Lung (tissue), 11 donors: ENCODE measurements at regions not wholly inside any gene's neighbourhood (a gene's known extent, or its start where the extent isn't known, plus 50 kb on each side); places are given as distances from the start of the nearest gene placed in this dataset.

Source experiments
- ATAC-seq: fragments of 200-7000 bp; cut with Tn5 transposase; one replicate; pipeline ENCODE4 v1.9.1; 2020; ENCODE audit warnings: moderate number of reproducible peaks; ENCODE audit not compliant: insufficient read depth, low FRiP score
- DNase-seq, 3 donors: peaks; one replicate each; pipeline ENCODE4 v3.0.0-alpha.2; 2013 to 2017
- H3K27ac ChIP-seq, 2 donors: one replicate each; pipeline ENCODE4 v1.5.1; 2013; ENCODE audit warnings: mild to moderate bottlenecking in 2 of 2, moderate library complexity in 2 of 2, control low read depth in 1 of 2, inconsistent platforms in 1 of 2, low read depth in 1 of 2, low read length in 1 of 2
- H3K27me3 ChIP-seq, 3 donors: one replicate each; pipeline ENCODE4 v1.5.1; 2013; ENCODE audit warnings: low read length in 2 of 3; ENCODE audit not compliant: control insufficient read depth in 3 of 3, insufficient read depth in 3 of 3
- H3K36me3 ChIP-seq, 4 donors: one replicate each; pipeline ENCODE4 v1.5.1; 2013; ENCODE audit warnings: low read length in 4 of 4, mild to moderate bottlenecking in 1 of 4, moderate library complexity in 1 of 4; ENCODE audit not compliant: control insufficient read depth in 4 of 4, insufficient read depth in 4 of 4
- H3K4me1 ChIP-seq, 5 donors: one replicate each; pipeline ENCODE4 v1.5.1; 2013; ENCODE audit warnings: low read length in 5 of 5, mild to moderate bottlenecking in 2 of 5, moderate library complexity in 1 of 5; ENCODE audit not compliant: control insufficient read depth in 5 of 5, insufficient read depth in 5 of 5
- H3K4me3 ChIP-seq: one replicate; pipeline ENCODE4 v1.5.1; 2013; ENCODE audit warnings: mild to moderate bottlenecking, control low read depth, moderate library complexity
- H3K9ac ChIP-seq, 2 donors: one replicate each; pipeline ENCODE4 v1.5.1; 2013; ENCODE audit warnings: low read length in 2 of 2, control low read depth in 1 of 2; ENCODE audit not compliant: insufficient read depth in 1 of 2
- H3K9me3 ChIP-seq, 4 donors: one replicate each; pipeline ENCODE4 v1.5.1; 2013; ENCODE audit warnings: low read length in 3 of 4, mild to moderate bottlenecking in 1 of 4, moderate library complexity in 1 of 4; ENCODE audit not compliant: control insufficient read depth in 4 of 4, insufficient read depth in 3 of 4
- CTCF ChIP-seq: IDR thresholded peaks from 2 replicates; pipeline ENCODE4 v1.5.1; 2012; ENCODE audit warnings: mild to moderate bottlenecking; ENCODE audit errors: control extremely low read depth, extremely low read depth
- WGBS, 2 donors: extraction: QIAGEN DNeasy Blood & Tissue Kit; methylation state at CpG; one replicate each; pipeline ENCODE4 v1.1.7; 2013; 5-methylcytosine and 5-hydroxymethylcytosine counted together
- donor health status: control.
- donor health status: control.
- donor health status: Bipolar disorder and iron deficiency.
- donor health status: healthy.
- donor health status: DM: yes; HTN: yes; CAD: no.

DNA sequence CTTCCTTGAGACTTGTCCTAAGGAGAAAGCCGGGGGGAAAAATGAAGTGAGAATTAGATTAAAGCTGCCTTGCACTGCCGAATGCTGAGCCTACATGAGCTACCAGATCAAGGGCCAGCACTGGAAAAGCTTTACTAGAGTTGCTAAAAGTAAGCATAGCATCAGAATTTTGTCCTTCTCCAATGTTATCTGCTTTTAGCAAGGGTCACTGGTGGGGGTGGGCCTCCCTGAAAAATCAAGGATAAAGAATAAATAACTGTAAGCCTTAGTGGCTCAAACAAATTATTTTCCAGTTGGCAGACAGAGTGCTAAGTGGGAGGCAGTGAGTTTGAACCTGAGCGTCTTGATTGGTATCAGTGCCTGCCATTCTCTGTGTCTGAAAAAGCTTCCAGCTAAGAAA is 310.5 kb upstream of the PITX2 start:
- TF ChIP-seq CTCF = no peak
- no peak for ATAC-seq
- WGBS, 2 donors = 47 to 73% methylated on average over 3 of the region's 3 CpGs
- peak in 2 of 3 donors; percentile 16 to 45 for DNase-seq
- Histone ChIP-seq H3K4me1 (no peaks in the 10 kb centered on the region), H3K27me3 (no peaks in the 10 kb centered on the region), H3K9me3 (no peaks in the 10 kb centered on the region), H3K4me3 (no peak overlapping the region), H3K27ac (no peak overlapping the region), H3K36me3 (no peaks in the 10 kb centered on the region), H3K9ac (no peak overlapping the region)

GRCh38 chr4:110944501-110944900 is 321.6 kb upstream of the PITX2 start:
- Histone ChIP-seq H3K4me3 (no peak overlapping the region), H3K9me3 (no peaks in the 10 kb centered on the region), H3K36me3 (no peaks in the 10 kb centered on the region), H3K4me1 (no peaks in the 10 kb centered on the region), H3K27me3 (no peaks in the 10 kb centered on the region), H3K9ac (no peak overlapping the region), H3K27ac (no peak overlapping the region)
- DNase-seq = peak in 2 of 3 donors; percentile 44 to 48
- WGBS, 2 donors = 78 to 82% methylated on average over 3 of the region's 3 CpGs
- no peak for TF ChIP-seq CTCF
- no peak for ATAC-seq

DNA sequence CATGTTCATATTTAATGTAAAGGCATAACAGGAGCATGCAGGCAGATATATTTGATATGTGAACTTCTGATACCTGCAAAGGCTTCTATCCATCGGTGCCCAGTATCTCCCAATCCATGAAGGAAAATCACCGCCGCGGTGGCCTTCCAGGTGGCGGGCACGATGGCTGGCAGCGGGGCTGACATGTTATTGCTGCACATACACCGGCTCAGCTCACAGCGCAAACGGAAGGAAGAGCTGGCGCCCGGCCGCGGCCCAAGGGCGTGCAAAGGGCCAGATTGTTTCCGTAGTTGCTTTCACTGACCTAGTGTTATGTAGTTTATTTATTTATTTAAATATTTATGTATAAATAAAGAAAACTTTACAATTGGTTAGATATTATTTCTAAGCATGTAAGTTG is 322.7 kb upstream of the PITX2 start:
- WGBS, 2 donors = 96 to 98% methylated on average over 16 of the region's 16 CpGs

More for the DNA sequence above, 322.7 kb upstream of the PITX2 start:
- Histone ChIP-seq H3K4me3 (no peak overlapping the region), H3K9ac (no peak overlapping the region), H3K4me1 (no peaks in the 10 kb centered on the region), H3K9me3 (no peaks in the 10 kb centered on the region), H3K36me3 (no peaks in the 10 kb centered on the region), H3K27ac (no peak overlapping the region), H3K27me3 (no peaks in the 10 kb centered on the region)
- TF ChIP-seq CTCF = no peak
- no peak for ATAC-seq
- no peak for DNase-seq
